OCI-LY3 (cell line): ENCODE measurements at regions not wholly inside any gene's neighbourhood (a gene's known extent, or its start where the extent isn't known, plus 50 kb on each side); places are given as distances from the start of the nearest gene placed in this dataset.

ENCODE experiments used
- CTCF ChIP-seq: fragments of 200-600, 300-600 bp; sonication (generic); IDR thresholded peaks from 2 replicates; pipeline ENCODE4 v1.5.1; 2014; ENCODE audit warnings: antibody characterized with exemption, low read length, low read depth
- EZH2phosphoT487 ChIP-seq: fragments of 200-600 bp; shearing (Covaris generic); IDR thresholded peaks from 2 replicates; pipeline ENCODE4 v1.6.1; 2018; ENCODE audit warnings: antibody characterized with exemption, mixed run types, low read depth

GRCh38 chr11:11032066-11032465 lies 174.2 kb upstream of the ZBED5 start:
- TF ChIP-seq EZH2phosphoT487 (no peak), CTCF (no peak)
